Mucosa of descending colon (tissue), 3 donors: ENCODE measurements at regions not wholly inside any gene's neighbourhood (a gene's known extent, or its start where the extent isn't known, plus 50 kb on each side); places are given as distances from the start of the nearest gene placed in this dataset.

ENCODE experiments used
- ATAC-seq: fragments of 200-7000 bp; cut with Tn5 transposase; one replicate; pipeline ENCODE4 v1.9.1; 2020; ENCODE audit warnings: mild to moderate bottlenecking, moderate library complexity
- DNase-seq, 3 donors: peaks; one replicate each; pipeline ENCODE4 v3.0.0-alpha.2; 2020
- H3K36me3 ChIP-seq: fragments of 200-600 bp; one replicate; pipeline ENCODE4 v1.8.0; 2021; ENCODE audit warnings: low read depth, mild to moderate bottlenecking
- H3K4me1 ChIP-seq: fragments of 200-600 bp; one replicate; pipeline ENCODE4 v1.8.0; 2021; ENCODE audit warnings: low read depth, mild to moderate bottlenecking
- H3K4me3 ChIP-seq: fragments of 200-600 bp; one replicate; pipeline ENCODE4 v1.8.0; 2021; ENCODE audit warnings: mild to moderate bottlenecking
- H3K9me3 ChIP-seq: fragments of 200-600 bp; one replicate; pipeline ENCODE4 v1.8.0; 2021; ENCODE audit warnings: mild to moderate bottlenecking
- intact Hi-C, 2 donors: fragments of 100-400 bp; cut with DNase I in 1 of 2; cut with micrococcal nuclease in 1 of 2; formaldehyde crosslinking; loops; one replicate each; pipeline versions ENCODE4 v1.11.0 to v1.11.1; 2022; cut with DNase I, micrococcal nuclease
- TF ChIP-seq, protein P1 (sequence below): fragments of 200-600 bp; IDR thresholded peaks from one replicate; pipeline ENCODE4 v1.8.0; 2022; ENCODE audit warnings: antibody characterized with exemption, mild to moderate bottlenecking
- donor health status: DM: no; HTN: no; CAD: no; lungs with moderate emphysema.
- donor health status: DM: no; HTN: no; CAD: no.
- donor health status: DM: no; HTN: yes; CAD: no.

- intact Hi-C loops = no loop called here
- Histone ChIP-seq H3K4me3 (no peak overlapping the region), H3K4me1 (no peaks in the 10 kb centered on the region), H3K36me3 (no peaks in the 10 kb centered on the region), H3K9me3 (no peaks in the 10 kb centered on the region)
- TF ChIP-seq, protein P1, sequence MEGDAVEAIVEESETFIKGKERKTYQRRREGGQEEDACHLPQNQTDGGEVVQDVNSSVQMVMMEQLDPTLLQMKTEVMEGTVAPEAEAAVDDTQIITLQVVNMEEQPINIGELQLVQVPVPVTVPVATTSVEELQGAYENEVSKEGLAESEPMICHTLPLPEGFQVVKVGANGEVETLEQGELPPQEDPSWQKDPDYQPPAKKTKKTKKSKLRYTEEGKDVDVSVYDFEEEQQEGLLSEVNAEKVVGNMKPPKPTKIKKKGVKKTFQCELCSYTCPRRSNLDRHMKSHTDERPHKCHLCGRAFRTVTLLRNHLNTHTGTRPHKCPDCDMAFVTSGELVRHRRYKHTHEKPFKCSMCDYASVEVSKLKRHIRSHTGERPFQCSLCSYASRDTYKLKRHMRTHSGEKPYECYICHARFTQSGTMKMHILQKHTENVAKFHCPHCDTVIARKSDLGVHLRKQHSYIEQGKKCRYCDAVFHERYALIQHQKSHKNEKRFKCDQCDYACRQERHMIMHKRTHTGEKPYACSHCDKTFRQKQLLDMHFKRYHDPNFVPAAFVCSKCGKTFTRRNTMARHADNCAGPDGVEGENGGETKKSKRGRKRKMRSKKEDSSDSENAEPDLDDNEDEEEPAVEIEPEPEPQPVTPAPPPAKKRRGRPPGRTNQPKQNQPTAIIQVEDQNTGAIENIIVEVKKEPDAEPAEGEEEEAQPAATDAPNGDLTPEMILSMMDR = no peak
- ATAC-seq (no peak), DNase-seq (no peak)
These were observed 505.7 kb upstream of the KLHL29 start for GRCh38 chr2:22879009-22879863.

DNA sequence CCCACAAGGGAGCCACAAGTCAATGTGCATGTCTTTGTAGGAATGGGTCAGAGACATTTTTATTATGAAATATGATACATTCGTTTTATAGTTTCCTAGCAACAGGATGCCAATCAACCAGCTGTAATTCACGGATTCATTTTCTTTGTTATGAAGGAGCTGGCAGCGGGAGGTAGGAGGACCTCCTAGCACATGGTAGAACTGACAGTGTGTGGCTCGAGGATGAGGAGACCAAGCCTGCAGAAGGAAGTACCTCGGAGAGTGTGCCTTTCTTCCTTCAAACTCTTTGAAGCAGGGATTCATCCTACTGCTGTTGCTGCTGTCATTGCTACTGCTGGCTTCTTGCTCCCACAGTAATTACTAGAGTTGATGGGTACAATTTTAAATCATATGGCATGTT, 504.8 kb upstream of the KLHL29 start:
- Histone ChIP-seq H3K4me3 (no peak overlapping the region), H3K9me3 (no peaks in the 10 kb centered on the region), H3K4me1 (no peaks in the 10 kb centered on the region), H3K36me3 (no peaks in the 10 kb centered on the region)
- intact Hi-C loops = no loop called here
- DNase-seq (no peak), ATAC-seq (no peak)
- TF ChIP-seq, protein P1 = no peak

DNA sequence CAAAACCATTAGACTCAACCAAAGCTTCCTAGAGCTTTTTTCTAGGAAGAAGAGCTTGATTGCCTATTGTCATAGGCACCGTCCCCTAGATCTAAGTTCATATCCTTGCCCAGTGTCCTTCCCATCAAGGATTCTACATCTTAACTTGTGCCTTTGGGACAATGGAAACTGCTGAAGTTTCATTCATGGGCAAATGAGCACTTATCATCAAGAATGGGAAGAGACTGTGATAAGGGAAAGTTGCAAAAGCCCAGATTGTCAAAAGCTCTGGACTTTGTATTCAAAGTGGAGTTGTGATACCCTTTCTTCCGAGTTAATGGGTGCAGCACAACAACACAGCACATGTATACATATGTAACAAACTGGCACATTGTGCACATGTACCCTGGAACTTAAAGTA, 503.0 kb upstream of the KLHL29 start:
- Histone ChIP-seq H3K4me1 (no peaks in the 10 kb centered on the region), H3K4me3 (no peak overlapping the region), H3K36me3 (no peaks in the 10 kb centered on the region), H3K9me3 (no peaks in the 10 kb centered on the region)
- TF ChIP-seq, protein P1 = no peak
- ATAC-seq = no peak
- DNase-seq = no peak
- intact Hi-C loops = no loop called here

GRCh38 chr2:22882643-22883042, 502.3 kb upstream of the KLHL29 start:
- TF ChIP-seq, protein P1 = no peak
- intact Hi-C loops = no loop called here
- Histone ChIP-seq H3K9me3 (no peaks in the 10 kb centered on the region), H3K4me3 (no peak overlapping the region), H3K4me1 (no peaks in the 10 kb centered on the region), H3K36me3 (no peaks in the 10 kb centered on the region)
- no peak for DNase-seq
- no peak for ATAC-seq

- ATAC-seq (no peak), DNase-seq (no peak)
- intact Hi-C loops = no loop called here
- no peaks in the 10 kb centered on the region for H3K4me1 ChIP-seq
- H3K9me3 ChIP-seq = no peaks in the 10 kb centered on the region
- H3K36me3 ChIP-seq = no peaks in the 10 kb centered on the region
- TF ChIP-seq, protein P1 = no peak
- no peak overlapping the region for H3K4me3 ChIP-seq
These were observed 501.9 kb upstream of the KLHL29 start for GRCh38 chr2:22883054-22883453.
